Activated CD4-positive, alpha-beta T cell treated with anti-CD3 and anti-CD28 coated beads for 36 hours (primary cell): ENCODE measurements at regions not wholly inside any gene's neighbourhood (a gene's known extent, or its start where the extent isn't known, plus 50 kb on each side); places are given as distances from the start of the nearest gene placed in this dataset.

Experiments used
- ATAC-seq: fragments of 200-7000 bp; cut with Tn5 transposase; one replicate; pipeline ENCODE4 v1.10.0; 2021; ENCODE audit warnings: mild to moderate bottlenecking, moderate library complexity
- CTCF ChIA-PET: fragments of 350-600 bp; sonication (Branson Sonifier 250); formaldehyde crosslinking; loops from one replicate; lab custom pipeline; 2021; ENCODE audit warnings: antibody characterized with exemption; lab: Charles Lee
- POLR2A ChIA-PET: fragments of 350-600 bp; sonication (Branson Sonifier 250); formaldehyde crosslinking; loops from one replicate; lab custom pipeline; 2021; ENCODE audit warnings: antibody characterized with exemption, inconsistent platforms; lab: Charles Lee
- DNase-seq: peaks from one replicate; pipeline ENCODE4 v3.0.0-alpha.2; 2020
- H3K27ac Mint-ChIP-seq: one replicate; pipeline ENCODE4 v1.8.0; 2021; ENCODE audit warnings: mixed read lengths
- H3K27me3 Mint-ChIP-seq: one replicate; pipeline ENCODE4 v1.8.0; 2021; ENCODE audit warnings: mixed read lengths
- H3K36me3 Mint-ChIP-seq: one replicate; pipeline ENCODE4 v1.8.0; 2021; ENCODE audit warnings: low read depth, mixed read lengths
- H3K4me1 Mint-ChIP-seq: one replicate; pipeline ENCODE4 v1.8.0; 2021; ENCODE audit warnings: mixed read lengths
- H3K4me3 Mint-ChIP-seq: one replicate; pipeline ENCODE4 v1.8.0; 2021; ENCODE audit warnings: mild to moderate bottlenecking, moderate library complexity, mixed read lengths
- H3K9me3 Mint-ChIP-seq: one replicate; pipeline ENCODE4 v1.8.0; 2021; ENCODE audit warnings: low read depth, mixed read lengths
- intact Hi-C, 2 experiments: fragments of 100-400 bp; cut with DNase I in 1 of 2; cut with micrococcal nuclease in 1 of 2; formaldehyde crosslinking; loops; one replicate each; pipeline versions ENCODE4 v1.14.2 to v1.15.1; 2022 to 2024; cut with DNase I, micrococcal nuclease

- Mint-ChIP-seq H3K27ac (no peak overlapping the region), H3K4me3 (no peak overlapping the region), H3K9me3 (no peaks in the 10 kb centered on the region), H3K4me1 (no peaks in the 10 kb centered on the region), H3K36me3 (no peaks in the 10 kb centered on the region), H3K27me3 (no peaks in the 10 kb centered on the region)
- no peak for DNase-seq
- ATAC-seq = no peak
- ChIA-PET POLR2A (no interaction called here), CTCF (no interaction called here)
- intact Hi-C loops = no loop called here
Observed at GRCh38 chr13:83722443-83722842, 159.8 kb downstream of the SLITRK1 start.

DNA sequence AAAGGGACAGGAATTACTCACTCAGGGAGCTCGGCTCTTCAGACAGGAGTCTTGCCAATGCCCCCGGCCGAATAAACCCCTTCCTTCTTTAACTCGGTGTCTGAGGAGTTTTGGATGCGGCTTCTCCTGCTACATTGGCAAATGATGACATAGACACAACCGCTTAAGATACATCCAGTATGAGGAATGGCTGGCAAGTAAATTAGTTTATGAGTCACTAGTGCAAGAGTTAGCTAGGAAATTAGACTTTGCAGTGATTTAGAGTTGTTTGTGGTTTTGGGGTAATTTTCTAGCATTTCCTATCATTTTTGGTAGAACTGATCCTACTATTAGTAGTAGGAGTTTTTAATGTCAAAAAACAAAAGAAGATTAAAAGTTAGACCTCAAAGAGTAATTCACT is 166.2 kb downstream of the SLITRK1 start:
- H3K27me3 Mint-ChIP-seq = no peaks in the 10 kb centered on the region
- no peak for ATAC-seq
- CTCF ChIA-PET = no interaction called here
- H3K36me3 Mint-ChIP-seq = no peaks in the 10 kb centered on the region
- POLR2A ChIA-PET = no interaction called here
- H3K4me1 Mint-ChIP-seq = no peaks in the 10 kb centered on the region
- no peaks in the 10 kb centered on the region for H3K9me3 Mint-ChIP-seq
- intact Hi-C loops = no loop called here
- no peak overlapping the region for H3K4me3 Mint-ChIP-seq
- no peak overlapping the region for H3K27ac Mint-ChIP-seq
- no peak for DNase-seq

GRCh38 chr13:83714236-83714635 is 168.0 kb downstream of the SLITRK1 start:
- Mint-ChIP-seq H3K27me3 (no peaks in the 10 kb centered on the region), H3K9me3 (no peaks in the 10 kb centered on the region), H3K36me3 (no peaks in the 10 kb centered on the region), H3K4me1 (no peaks in the 10 kb centered on the region), H3K4me3 (no peak overlapping the region), H3K27ac (no peak overlapping the region)
- intact Hi-C loops = no loop called here
- ChIA-PET POLR2A (no interaction called here), CTCF (no interaction called here)
- DNase-seq (no peak), ATAC-seq (no peak)

- DNase-seq (no peak), ATAC-seq (no peak)
- Mint-ChIP-seq H3K27me3 (no peaks in the 10 kb centered on the region), H3K27ac (no peak overlapping the region), H3K36me3 (no peaks in the 10 kb centered on the region), H3K4me1 (no peaks in the 10 kb centered on the region), H3K4me3 (no peak overlapping the region), H3K9me3 (no peaks in the 10 kb centered on the region)
- POLR2A ChIA-PET = no interaction called here
- intact Hi-C loops = no loop called here
- CTCF ChIA-PET = no interaction called here
Observed at GRCh38 chr13:83710133-83710515, 172.2 kb downstream of the SLITRK1 start.

- intact Hi-C loops = no loop called here
- H3K4me3 Mint-ChIP-seq = no peak overlapping the region
- H3K36me3 Mint-ChIP-seq = no peaks in the 10 kb centered on the region
- no peak overlapping the region for H3K27ac Mint-ChIP-seq
- DNase-seq = no peak
- H3K27me3 Mint-ChIP-seq = no peaks in the 10 kb centered on the region
- H3K4me1 Mint-ChIP-seq = no peaks in the 10 kb centered on the region
- no peak for ATAC-seq
- ChIA-PET CTCF (no interaction called here), POLR2A (no interaction called here)
- no peaks in the 10 kb centered on the region for H3K9me3 Mint-ChIP-seq
Observed at GRCh38 chr13:83709426-83710132, 172.7 kb downstream of the SLITRK1 start.

DNA sequence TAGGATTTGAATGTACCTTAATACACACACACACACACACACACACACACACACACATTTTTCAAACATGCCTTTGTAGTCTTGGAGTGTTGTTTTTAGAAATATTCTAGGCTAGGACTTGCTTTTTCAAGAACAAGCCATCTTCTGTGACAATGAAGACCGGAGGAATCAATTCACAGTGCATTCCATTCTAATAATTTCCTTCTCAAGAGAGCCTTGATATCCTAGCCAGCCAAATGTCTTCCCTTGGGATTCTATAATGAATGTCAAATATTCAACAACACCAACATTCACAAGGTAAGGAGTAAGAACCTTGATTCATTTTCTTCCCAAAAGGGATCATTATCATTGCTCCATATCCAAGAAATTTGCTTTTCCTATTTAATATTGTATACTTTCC is 180.3 kb downstream of the SLITRK1 start:
- no peak for DNase-seq
- Mint-ChIP-seq H3K27ac (no peak overlapping the region), H3K36me3 (no peaks in the 10 kb centered on the region), H3K9me3 (no peaks in the 10 kb centered on the region), H3K27me3 (no peaks in the 10 kb centered on the region), H3K4me3 (no peak overlapping the region), H3K4me1 (no peaks in the 10 kb centered on the region)
- ChIA-PET CTCF (no interaction called here), POLR2A (no interaction called here)
- intact Hi-C loops = loop anchor here in 1 of 2 experiments (5.0 kb wide), 1 partner anchor 50 kb away; no protein-coding TSS in a partner anchor
- no peak for ATAC-seq

GRCh38 chr13:83692800-83693199 is 189.5 kb downstream of the SLITRK1 start:
- no peak for DNase-seq
- H3K27ac Mint-ChIP-seq = no peak overlapping the region
- H3K4me3 Mint-ChIP-seq = no peak overlapping the region
- no peak for ATAC-seq
- H3K36me3 Mint-ChIP-seq = no peaks in the 10 kb centered on the region
- H3K27me3 Mint-ChIP-seq = no peaks in the 10 kb centered on the region
- H3K9me3 Mint-ChIP-seq = no peaks in the 10 kb centered on the region
- intact Hi-C loops = no loop called here
- ChIA-PET POLR2A (no interaction called here), CTCF (no interaction called here)
- H3K4me1 Mint-ChIP-seq = no peaks in the 10 kb centered on the region

- CTCF ChIA-PET = no interaction called here
- POLR2A ChIA-PET = no interaction called here
- Mint-ChIP-seq H3K27me3 (no peaks in the 10 kb centered on the region), H3K4me3 (no peak overlapping the region), H3K27ac (no peak overlapping the region), H3K36me3 (no peaks in the 10 kb centered on the region), H3K4me1 (no peaks in the 10 kb centered on the region), H3K9me3 (no peaks in the 10 kb centered on the region)
- intact Hi-C loops = no loop called here
- ATAC-seq (no peak), DNase-seq (no peak)
Observed at GRCh38 chr13:83691966-83692365, 190.3 kb downstream of the SLITRK1 start.

- ATAC-seq (no peak), DNase-seq (no peak)
- H3K4me3 Mint-ChIP-seq = no peak overlapping the region
- intact Hi-C loops = no loop called here
- H3K4me1 Mint-ChIP-seq = no peaks in the 10 kb centered on the region
- ChIA-PET CTCF (no interaction called here), POLR2A (no interaction called here)
- H3K27ac Mint-ChIP-seq = no peak overlapping the region
- H3K27me3 Mint-ChIP-seq = no peaks in the 10 kb centered on the region
- H3K9me3 Mint-ChIP-seq = no peaks in the 10 kb centered on the region
- no peaks in the 10 kb centered on the region for H3K36me3 Mint-ChIP-seq
Observed at GRCh38 chr13:83681547-83681946, 200.7 kb downstream of the SLITRK1 start.

GRCh38 chr13:83677985-83678384 is 204.3 kb downstream of the SLITRK1 start:
- H3K36me3 Mint-ChIP-seq = no peaks in the 10 kb centered on the region
- no peak for DNase-seq
- ChIA-PET CTCF (no interaction called here), POLR2A (no interaction called here)
- H3K27ac Mint-ChIP-seq = no peak overlapping the region
- no peak for ATAC-seq
- no peaks in the 10 kb centered on the region for H3K4me1 Mint-ChIP-seq
- intact Hi-C loops = no loop called here
- H3K9me3 Mint-ChIP-seq = no peaks in the 10 kb centered on the region
- H3K4me3 Mint-ChIP-seq = no peak overlapping the region
- no peaks in the 10 kb centered on the region for H3K27me3 Mint-ChIP-seq

DNA sequence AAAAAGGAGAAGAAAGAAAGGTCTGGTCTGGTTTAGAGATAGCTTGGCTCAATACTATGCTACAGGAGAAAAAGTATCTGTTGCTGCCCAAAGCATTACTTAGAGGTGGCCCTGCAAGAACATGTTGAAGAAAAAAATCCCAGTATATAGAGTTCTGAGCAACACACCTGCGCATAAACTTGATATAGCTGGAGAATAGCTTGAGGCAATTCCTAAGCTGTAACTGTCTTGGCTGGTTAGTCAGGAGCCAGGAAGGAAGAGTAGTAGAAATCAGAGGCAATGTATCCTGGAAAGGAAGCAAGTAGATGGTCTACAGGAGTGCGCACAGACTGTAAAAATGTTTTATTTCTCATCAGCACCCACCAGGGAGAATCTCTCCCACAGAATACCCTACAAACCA is 209.7 kb downstream of the SLITRK1 start:
- ChIA-PET POLR2A (no interaction called here), CTCF (no interaction called here)
- ATAC-seq (no peak), DNase-seq (no peak)
- Mint-ChIP-seq H3K4me3 (no peak overlapping the region), H3K36me3 (no peaks in the 10 kb centered on the region), H3K27me3 (no peaks in the 10 kb centered on the region), H3K9me3 (peaks cover 10% of the 10 kb centered on the region), H3K4me1 (no peaks in the 10 kb centered on the region), H3K27ac (no peak overlapping the region)
- intact Hi-C loops = no loop called here

GRCh38 chr13:83667606-83668005 is 214.7 kb downstream of the SLITRK1 start:
- Mint-ChIP-seq H3K4me1 (no peaks in the 10 kb centered on the region), H3K36me3 (no peaks in the 10 kb centered on the region), H3K4me3 (no peak overlapping the region), H3K27ac (no peak overlapping the region), H3K9me3 (peaks cover 10% of the 10 kb centered on the region), H3K27me3 (no peaks in the 10 kb centered on the region)
- intact Hi-C loops = no loop called here
- no peak for ATAC-seq
- no peak for DNase-seq
- ChIA-PET CTCF (no interaction called here), POLR2A (no interaction called here)

- Mint-ChIP-seq H3K27ac (no peak overlapping the region), H3K4me1 (no peaks in the 10 kb centered on the region), H3K9me3 (peaks cover 10% of the 10 kb centered on the region), H3K36me3 (no peaks in the 10 kb centered on the region), H3K27me3 (no peaks in the 10 kb centered on the region), H3K4me3 (no peak overlapping the region)
- CTCF ChIA-PET = no interaction called here
- ATAC-seq (no peak), DNase-seq (no peak)
- intact Hi-C loops = no loop called here
- POLR2A ChIA-PET = no interaction called here
Observed at GRCh38 chr13:83666141-83666540, 216.1 kb downstream of the SLITRK1 start.
